Panc1 (cell line): ENCODE measurements at regions not wholly inside any gene's neighbourhood (a gene's known extent, or its start where the extent isn't known, plus 50 kb on each side); places are given as distances from the start of the nearest gene placed in this dataset.

Experiments
- ATAC-seq: fragments of 200-7000 bp; cut with Tn5 transposase; 2 replicates; pipeline ENCODE4 v1.9.1; 2020; ENCODE audit warnings: mild to moderate bottlenecking, moderate library complexity
- BruUV-seq: library from RNA; stranded (reverse); fragments of 400-500 nt; replicated peaks from 2 replicates; lab custom pipeline; 2021; lab: Mats Ljungman, UMichigan
- CTCF ChIA-PET: fragments of 300-600 bp; sonication (Branson Sonifier 250); formaldehyde crosslinking; loops from one replicate; lab custom pipeline; 2022; ENCODE audit warnings: antibody characterized with exemption; lab: Charles Lee
- POLR2A ChIA-PET: fragments of 300-600 bp; sonication (Branson Sonifier 250); formaldehyde crosslinking; loops from one replicate; lab custom pipeline; 2022; ENCODE audit warnings: antibody characterized with exemption; lab: Charles Lee
- DNase-seq: peaks from one replicate; pipeline ENCODE4 v3.0.0-alpha.2; 2010; ENCODE audit warnings: low read depth, low spot score
- H3K27ac ChIP-seq: 2 replicates; pipeline ENCODE4 v1.5.1; 2011; ENCODE audit warnings: mild to moderate bottlenecking, low read length, inconsistent platforms
- H3K27me3 ChIP-seq: fragments of 200-500 bp; sonication (Bioruptor generic); 2 replicates; pipeline ENCODE4 v1.6.0; 2014; ENCODE audit warnings: low read length, inconsistent platforms; ENCODE audit not compliant: control insufficient read depth, insufficient read depth
- H3K36me3 ChIP-seq: fragments of 200-500 bp; sonication (Bioruptor generic); 2 replicates; pipeline ENCODE4 v1.5.1; 2014; ENCODE audit warnings: inconsistent platforms, mild to moderate bottlenecking, low read length, moderate library complexity; ENCODE audit not compliant: control insufficient read depth, insufficient read depth
- H3K4me1 ChIP-seq: 2 replicates; pipeline ENCODE4 v1.5.1; 2011; ENCODE audit warnings: inconsistent platforms, mild to moderate bottlenecking, low read length, moderate library complexity; ENCODE audit not compliant: control insufficient read depth, insufficient read depth
- H3K4me3 ChIP-seq, 2 experiments: 2 replicates each; pipeline ENCODE4 v1.5.1; 2011 to 2012; ENCODE audit warnings: low read depth in 2 of 2, low read length in 2 of 2, mild to moderate bottlenecking in 2 of 2, inconsistent platforms in 1 of 2, moderate library complexity in 1 of 2
- H3K9me3 ChIP-seq: fragments of 200-500 bp; sonication (Bioruptor generic); 2 replicates; pipeline ENCODE4 v1.5.1; 2014; ENCODE audit warnings: low read depth, mild to moderate bottlenecking, inconsistent platforms, low read length, moderate library complexity; ENCODE audit not compliant: control insufficient read depth, insufficient read depth
- CTCF ChIP-seq: fragments of 450-650 bp; IDR thresholded peaks from 2 replicates; pipeline ENCODE4 v1.5.1; 2017; ENCODE audit warnings: mild to moderate bottlenecking
- POLR2AphosphoS5 ChIP-seq: IDR thresholded peaks from 2 replicates; pipeline ENCODE4 v1.6.1; 2012; ENCODE audit warnings: mild to moderate bottlenecking, low read depth, low read length, moderate library complexity
- REST ChIP-seq, 2 experiments: IDR thresholded peaks; 2 replicates each; pipeline ENCODE4 v1.6.1; 2011 to 2012; ENCODE audit warnings: low read depth in 2 of 2, control low read depth in 1 of 2, low read length in 1 of 2, mild to moderate bottlenecking in 1 of 2, moderate library complexity in 1 of 2; ENCODE audit not compliant: insufficient read depth in 1 of 2
- SIN3A ChIP-seq: IDR thresholded peaks from 2 replicates; pipeline ENCODE4 v1.6.1; 2012; ENCODE audit warnings: low read depth, mild to moderate bottlenecking, low read length, moderate library complexity, borderline replicate concordance; ENCODE audit not compliant: insufficient read depth
- TCF7L2 ChIP-seq: IDR thresholded peaks from 2 replicates; pipeline ENCODE4 v1.6.1; 2011; ENCODE audit warnings: mild to moderate bottlenecking, low read depth, low read length, inconsistent platforms
- in situ Hi-C: cut with HindIII; loops from 2 replicates; pipeline ENCODE4 v1.10.0; 2016; ENCODE audit warnings: low sequenced_read_pairs, low pct_unique_long_range_greater_than_20kb
- intact Hi-C: fragments of 100-400 bp; cut with micrococcal nuclease; formaldehyde crosslinking; loops from one replicate; pipeline ENCODE4 v1.10.0; 2022; ENCODE audit not compliant: unreplicated experiment

DNA sequence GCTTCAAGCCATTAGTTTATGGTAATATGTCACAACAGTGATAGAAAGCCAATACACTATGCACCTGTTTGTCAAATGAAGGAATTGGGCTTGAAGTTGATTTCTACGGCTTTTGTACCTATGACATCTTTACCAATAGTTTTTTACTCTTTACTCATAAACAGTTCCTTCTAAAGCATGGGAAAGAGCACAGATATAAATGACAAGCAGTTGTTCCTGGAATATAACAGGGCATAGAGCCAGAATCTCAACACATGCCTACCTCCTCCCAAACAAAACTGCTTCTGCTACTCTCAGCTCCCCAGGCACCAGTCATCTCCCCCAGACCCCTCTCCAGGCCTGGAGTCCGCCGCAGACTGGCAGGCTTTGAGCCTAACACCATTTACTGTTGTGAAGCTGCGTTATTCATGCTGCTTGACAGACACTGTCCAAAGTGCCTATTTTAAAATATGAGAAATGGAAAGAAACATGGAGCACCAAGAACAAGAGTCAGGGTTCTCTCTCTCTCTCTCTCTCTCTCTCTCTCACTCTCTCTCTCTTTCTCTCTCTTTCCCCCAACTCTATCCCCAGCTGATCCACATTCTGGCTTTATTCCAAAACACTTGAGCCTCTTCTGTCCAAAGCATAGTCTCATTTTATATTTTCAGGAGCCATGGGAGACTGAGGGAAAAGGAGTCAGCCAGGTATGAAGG lies 111.6 kb downstream of the ADRB2 start:
- DNase-seq: no peak
- Histone ChIP-seq H3K27ac (no peak overlapping the region), H3K36me3 (no peaks in the 10 kb centered on the region), H3K27me3 (no peaks in the 10 kb centered on the region), H3K9me3 (no peaks in the 10 kb centered on the region), H3K4me1 (no peaks in the 10 kb centered on the region), H3K4me3 (no peak overlapping the region)
- POLR2A ChIA-PET: no interaction called here
- BruUV-seq: no TSS peak
- in situ Hi-C loops: no loop called here
- no peak for TF ChIP-seq POLR2AphosphoS5
- no peak for ATAC-seq
- CTCF ChIA-PET: no interaction called here
- intact Hi-C loops: no loop called here

GRCh38 chr5:148938522-148938882 lies 112.1 kb downstream of the ADRB2 start:
- CTCF ChIA-PET: no interaction called here
- Histone ChIP-seq H3K36me3 (no peaks in the 10 kb centered on the region), H3K27ac (no peak overlapping the region), H3K4me3 (no peak overlapping the region), H3K4me1 (no peaks in the 10 kb centered on the region), H3K27me3 (no peaks in the 10 kb centered on the region), H3K9me3 (no peaks in the 10 kb centered on the region)
- BruUV-seq: no TSS peak
- POLR2A ChIA-PET: no interaction called here
- TF ChIP-seq POLR2AphosphoS5: no peak
- no peak for TF ChIP-seq REST (IDR thresholded peaks at IDR 0.05; ENCODE audit: insufficient read depth in 1 of 2, low read depth in 2 of 2, low read length in 1 of 2)
- TF ChIP-seq SIN3A: no peak
- no peak for TF ChIP-seq CTCF
- no peak for TF ChIP-seq TCF7L2
- ATAC-seq: no peak
- intact Hi-C loops (no loop called here), in situ Hi-C loops (no loop called here)
- no peak for DNase-seq

GRCh38 chr5:148939676-148940075 lies 113.3 kb downstream of the ADRB2 start:
- Histone ChIP-seq H3K27me3 (no peaks in the 10 kb centered on the region), H3K4me3 (no peak overlapping the region), H3K9me3 (no peaks in the 10 kb centered on the region), H3K36me3 (no peaks in the 10 kb centered on the region), H3K27ac (no peak overlapping the region), H3K4me1 (no peaks in the 10 kb centered on the region)
- BruUV-seq: no TSS peak
- in situ Hi-C loops (no loop called here), intact Hi-C loops (no loop called here)
- TF ChIP-seq REST (IDR thresholded peaks at IDR 0.05; ENCODE audit: insufficient read depth in 1 of 2, low read depth in 2 of 2, low read length in 1 of 2): no peak
- TF ChIP-seq SIN3A: no peak
- no peak for TF ChIP-seq CTCF
- TF ChIP-seq POLR2AphosphoS5: no peak
- no peak for TF ChIP-seq TCF7L2
- DNase-seq (no peak), ATAC-seq (no peak)
- ChIA-PET POLR2A (no interaction called here), CTCF (no interaction called here)
